ENCODE measurements at regions not wholly inside any gene's neighbourhood (a gene's known extent, or its start where the extent isn't known, plus 50 kb on each side); places are given as distances from the start of the nearest gene placed in this dataset.
"Not testable (repeated sequence)": the region's sequence is repeated elsewhere in the genome, so short reads cannot be mapped to it uniquely, and the experiment has no call there.

GRCh38 chr18:76307293-76307690, 187.8 kb downstream of the ZNF516 start:
- no peak for DNase-seq

GRCh38 chr18:76306685-76307292, 188.3 kb downstream of the ZNF516 start:
- no peak for DNase-seq

- no peak for DNase-seq
Observed at GRCh38 chr18:76285866-76286265, 209.2 kb downstream of the ZNF516 start.

- no peak for DNase-seq
Observed at GRCh38 chr18:76281565-76281964, 213.5 kb downstream of the ZNF516 start.

GRCh38 chr18:76277801-76278200, 217.2 kb downstream of the ZNF516 start:
- DNase-seq: no peak

GRCh38 chr18:76275727-76276313, 219.2 kb downstream of the ZNF516 start:
- DNase-seq: no peak

- no peak for DNase-seq
Observed at GRCh38 chr18:76274468-76275289, 220.4 kb downstream of the ZNF516 start.

GRCh38 chr18:76273956-76274355, 221.1 kb downstream of the ZNF516 start:
- DNase-seq: no peak

- no peak for DNase-seq
Observed at GRCh38 chr18:76273036-76273545, 222.0 kb downstream of the ZNF516 start.

- DNase-seq: not testable (repeated sequence)
Observed at GRCh38 chr18:76267423-76267822, 227.6 kb downstream of the ZNF516 start.

- no peak for DNase-seq
Observed at GRCh38 chr18:76266236-76266991, 228.6 kb downstream of the ZNF516 start.

- DNase-seq: no peak
Observed at GRCh38 chr18:76265497-76266235, 229.4 kb downstream of the ZNF516 start.

GRCh38 chr18:76264876-76265250, 230.2 kb downstream of the ZNF516 start:
- no peak for DNase-seq

- DNase-seq: no peak
Observed at GRCh38 chr18:76264198-76264875, 230.7 kb downstream of the ZNF516 start.

- DNase-seq: no peak
Observed at GRCh38 chr18:76263046-76264005, 231.7 kb downstream of the ZNF516 start.

- no peak for DNase-seq
Observed at GRCh38 chr18:76260941-76261472, 234.0 kb downstream of the ZNF516 start.

- DNase-seq: no peak
Observed at GRCh38 chr18:76259711-76260110, 235.3 kb downstream of the ZNF516 start.

- DNase-seq: no peak
Observed at GRCh38 chr18:76259096-76259495, 235.9 kb downstream of the ZNF516 start.

- no peak for DNase-seq
Observed at GRCh38 chr18:76258209-76258608, 236.8 kb downstream of the ZNF516 start.

GRCh38 chr18:76255070-76255683, 239.9 kb downstream of the ZNF516 start:
- DNase-seq: no peak

Measured in CD4-positive, alpha-beta T cell treated with Interleukin-4 for 1 hour (primary cell).